ENCODE measurements at regions not wholly inside any gene's neighbourhood (a gene's known extent, or its start where the extent isn't known, plus 50 kb on each side); places are given as distances from the start of the nearest gene placed in this dataset.

DNA sequence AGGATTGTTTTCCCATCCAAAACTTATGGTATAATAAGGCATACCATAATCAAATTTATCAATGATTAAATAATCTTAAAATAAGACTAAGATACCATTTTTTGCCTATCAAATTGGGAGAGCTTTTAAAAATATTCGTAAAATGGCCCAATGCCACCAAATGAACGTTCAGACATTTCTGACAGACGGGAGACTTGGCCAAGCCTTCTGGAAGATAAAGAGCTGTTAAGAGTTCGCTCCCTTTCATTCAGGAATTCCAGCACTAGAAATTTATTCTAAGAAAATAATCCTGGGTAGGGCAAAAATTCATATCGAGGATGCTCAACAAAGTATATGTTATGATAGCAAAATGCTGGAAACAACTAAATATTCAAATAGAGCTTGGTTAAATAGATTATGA, 85.6 kb upstream of the NEO1 start:
- H3K4me1 ChIP-seq, result no peaks in the 10 kb centered on the region
- H3K27ac ChIP-seq, result no peak overlapping the region
- no peak overlapping the region for H3K4me3 ChIP-seq
- H3K36me3 ChIP-seq, result no peaks in the 10 kb centered on the region
- no peak for DNase-seq (ENCODE audit: low spot score in 2 of 2)
- TF ChIP-seq, protein P1, sequence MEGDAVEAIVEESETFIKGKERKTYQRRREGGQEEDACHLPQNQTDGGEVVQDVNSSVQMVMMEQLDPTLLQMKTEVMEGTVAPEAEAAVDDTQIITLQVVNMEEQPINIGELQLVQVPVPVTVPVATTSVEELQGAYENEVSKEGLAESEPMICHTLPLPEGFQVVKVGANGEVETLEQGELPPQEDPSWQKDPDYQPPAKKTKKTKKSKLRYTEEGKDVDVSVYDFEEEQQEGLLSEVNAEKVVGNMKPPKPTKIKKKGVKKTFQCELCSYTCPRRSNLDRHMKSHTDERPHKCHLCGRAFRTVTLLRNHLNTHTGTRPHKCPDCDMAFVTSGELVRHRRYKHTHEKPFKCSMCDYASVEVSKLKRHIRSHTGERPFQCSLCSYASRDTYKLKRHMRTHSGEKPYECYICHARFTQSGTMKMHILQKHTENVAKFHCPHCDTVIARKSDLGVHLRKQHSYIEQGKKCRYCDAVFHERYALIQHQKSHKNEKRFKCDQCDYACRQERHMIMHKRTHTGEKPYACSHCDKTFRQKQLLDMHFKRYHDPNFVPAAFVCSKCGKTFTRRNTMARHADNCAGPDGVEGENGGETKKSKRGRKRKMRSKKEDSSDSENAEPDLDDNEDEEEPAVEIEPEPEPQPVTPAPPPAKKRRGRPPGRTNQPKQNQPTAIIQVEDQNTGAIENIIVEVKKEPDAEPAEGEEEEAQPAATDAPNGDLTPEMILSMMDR (IDR thresholded peaks at IDR 0.05), result no peak
- TF ChIP-seq POLR2AphosphoS5 (IDR thresholded peaks at IDR 0.05) (no peak), EP300 (IDR thresholded peaks at IDR 0.05) (no peak), POLR2A (IDR thresholded peaks at IDR 0.05) (no peak)
- 59% methylated on average over 5 of the region's 5 CpGs for WGBS
- no peaks in the 10 kb centered on the region for H3K9me3 ChIP-seq
- no peaks in the 10 kb centered on the region for H3K27me3 ChIP-seq

DNA sequence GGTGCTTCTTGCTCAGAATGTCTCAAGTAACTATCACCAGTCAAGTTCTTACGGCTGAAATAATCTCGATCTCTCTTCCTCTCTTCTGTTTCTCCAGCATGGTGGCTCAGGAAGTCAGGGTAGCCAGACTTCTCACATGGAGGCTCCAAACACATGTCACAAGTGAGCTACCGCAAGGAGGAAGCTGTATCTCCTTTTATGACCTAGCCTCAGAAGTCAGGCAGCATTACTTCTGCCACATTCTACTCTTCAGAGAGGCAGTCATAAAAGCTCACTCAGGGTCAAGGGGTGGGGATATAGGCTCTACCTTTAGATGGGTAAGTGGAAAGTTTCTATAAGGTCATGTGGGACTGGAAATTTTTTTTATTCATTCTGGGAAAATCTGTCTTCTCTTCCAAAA, 86.6 kb upstream of the NEO1 start:
- Histone ChIP-seq H3K9me3 (no peaks in the 10 kb centered on the region), H3K27ac (no peak overlapping the region), H3K4me1 (no peaks in the 10 kb centered on the region), H3K4me3 (no peak overlapping the region), H3K36me3 (no peaks in the 10 kb centered on the region), H3K27me3 (no peaks in the 10 kb centered on the region)
- DNase-seq (ENCODE audit: low spot score in 2 of 2), result no peak
- TF ChIP-seq EP300 (IDR thresholded peaks at IDR 0.05) (no peak), POLR2A (IDR thresholded peaks at IDR 0.05) (no peak), POLR2AphosphoS5 (IDR thresholded peaks at IDR 0.05) (no peak)
- TF ChIP-seq, protein P1 (IDR thresholded peaks at IDR 0.05), result no peak
- 88% methylated on average over 3 of the region's 3 CpGs for WGBS

DNA sequence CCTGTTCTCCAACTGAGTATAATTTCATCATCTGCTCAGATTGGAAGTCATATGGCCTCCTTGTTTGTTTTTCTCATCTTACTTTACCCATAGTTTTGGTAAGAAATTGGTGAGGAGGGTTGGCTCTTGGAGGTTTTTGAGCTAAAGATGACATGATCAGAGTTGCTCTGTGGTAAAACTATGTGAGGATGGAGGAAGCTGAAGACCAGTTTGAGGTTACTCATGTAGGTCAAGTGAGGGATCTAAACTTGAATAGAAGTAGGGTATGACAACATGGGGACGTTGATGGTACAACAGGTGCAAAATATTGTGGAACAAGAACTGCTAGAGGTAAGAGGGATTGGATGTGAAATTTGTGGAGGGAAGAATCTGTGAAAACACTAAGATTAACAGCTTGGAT, 87.7 kb upstream of the NEO1 start:
- 85% methylated on average over 1 of the region's 1 CpG for WGBS
- Histone ChIP-seq H3K27me3 (no peaks in the 10 kb centered on the region), H3K4me1 (no peaks in the 10 kb centered on the region), H3K4me3 (no peak overlapping the region), H3K9me3 (no peaks in the 10 kb centered on the region), H3K36me3 (no peaks in the 10 kb centered on the region), H3K27ac (no peak overlapping the region)
- TF ChIP-seq, protein P1 (IDR thresholded peaks at IDR 0.05), result no peak
- TF ChIP-seq EP300 (IDR thresholded peaks at IDR 0.05) (no peak), POLR2AphosphoS5 (IDR thresholded peaks at IDR 0.05) (no peak), POLR2A (IDR thresholded peaks at IDR 0.05) (no peak)
- no peak for DNase-seq (ENCODE audit: low spot score in 2 of 2)

DNA sequence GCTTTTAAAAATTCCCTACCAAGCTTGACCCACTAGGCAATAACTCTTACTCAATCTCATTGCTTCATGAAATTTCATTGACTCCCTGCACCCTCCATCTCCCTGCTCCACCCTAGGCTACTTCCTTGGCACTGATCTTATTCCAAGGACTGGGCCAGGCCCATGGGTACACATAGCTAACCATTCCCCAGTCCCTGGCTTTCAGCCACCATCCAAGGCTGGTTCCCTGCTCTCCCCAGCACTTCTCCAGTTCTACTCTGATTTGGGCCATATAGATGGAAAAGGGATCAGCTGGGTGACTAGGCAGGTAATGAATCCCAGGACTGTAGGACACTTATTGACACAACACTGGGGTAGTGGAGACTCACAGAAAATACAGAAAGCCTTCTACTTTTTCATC, 88.1 kb upstream of the NEO1 start:
- Histone ChIP-seq H3K9me3 (no peaks in the 10 kb centered on the region), H3K27ac (no peak overlapping the region), H3K4me1 (no peaks in the 10 kb centered on the region), H3K4me3 (no peak overlapping the region), H3K27me3 (no peaks in the 10 kb centered on the region), H3K36me3 (no peaks in the 10 kb centered on the region)
- TF ChIP-seq POLR2A (IDR thresholded peaks at IDR 0.05), result no peak
- no peak for TF ChIP-seq POLR2AphosphoS5 (IDR thresholded peaks at IDR 0.05)
- no peak for DNase-seq (ENCODE audit: low spot score in 2 of 2)

DNA sequence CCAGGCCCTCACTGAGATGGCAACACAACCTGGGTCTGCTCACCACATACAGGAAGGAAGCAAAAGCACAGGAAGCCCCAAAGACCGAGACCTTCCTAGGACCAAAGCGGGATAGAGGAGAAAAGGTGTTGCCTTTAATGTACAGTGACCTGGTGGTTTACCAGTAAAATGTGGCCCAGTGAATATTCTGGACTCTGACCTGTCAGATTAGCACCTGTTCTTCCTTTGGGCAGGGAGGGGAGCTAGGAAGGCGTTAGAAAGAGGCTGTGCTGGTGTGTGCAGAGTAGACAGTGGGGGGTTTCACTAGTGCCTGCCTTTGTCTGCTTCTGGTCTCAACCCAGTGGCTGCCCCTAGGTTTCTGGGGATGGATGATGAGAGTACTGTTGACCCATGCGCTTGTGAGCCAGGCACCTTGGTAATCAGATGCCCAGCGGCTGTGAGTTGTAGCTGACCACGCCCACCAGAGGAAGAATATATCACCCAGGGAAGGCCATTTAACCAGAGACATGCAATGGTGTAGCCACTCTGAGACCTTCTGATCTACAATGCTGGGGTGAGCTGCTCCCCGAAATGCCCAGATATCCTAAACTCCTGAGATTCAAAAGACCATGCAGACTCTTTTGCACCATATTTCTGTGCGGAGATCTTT, 90.1 kb upstream of the NEO1 start:
- H3K36me3 ChIP-seq, result no peaks in the 10 kb centered on the region
- no peaks in the 10 kb centered on the region for H3K4me1 ChIP-seq
- no peak for TF ChIP-seq EP300 (IDR thresholded peaks at IDR 0.05)
- no peaks in the 10 kb centered on the region for H3K9me3 ChIP-seq
- H3K27me3 ChIP-seq, result no peaks in the 10 kb centered on the region
- no peak for DNase-seq (ENCODE audit: low spot score in 2 of 2)
- 81% methylated on average over 5 of the region's 8 CpGs for WGBS
- H3K27ac ChIP-seq, result no peak overlapping the region
- H3K4me3 ChIP-seq, result no peak overlapping the region

DNA sequence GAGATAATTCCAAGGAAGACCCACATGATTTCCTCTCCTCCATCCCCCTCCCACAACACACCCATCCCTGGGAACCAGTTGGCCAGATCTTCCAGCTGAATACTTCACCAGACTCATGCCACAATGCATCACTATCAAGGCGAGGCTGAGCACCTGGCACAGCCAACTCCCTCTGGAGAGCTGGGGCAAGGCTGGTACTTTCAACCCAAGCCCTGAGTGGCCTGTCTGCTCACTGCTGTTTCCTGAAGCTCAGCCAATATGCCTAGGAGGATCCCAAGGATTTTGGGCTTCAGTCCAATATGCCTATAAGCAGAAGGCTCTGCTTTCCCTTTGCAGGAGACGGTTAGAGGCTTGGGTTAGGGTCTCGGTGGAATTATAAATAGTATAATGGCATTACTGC, 90.9 kb upstream of the NEO1 start:
- Histone ChIP-seq H3K27ac (no peak overlapping the region), H3K4me1 (no peaks in the 10 kb centered on the region), H3K36me3 (no peaks in the 10 kb centered on the region), H3K27me3 (no peaks in the 10 kb centered on the region), H3K9me3 (no peaks in the 10 kb centered on the region), H3K4me3 (no peak overlapping the region)
- TF ChIP-seq POLR2A (IDR thresholded peaks at IDR 0.05) (no peak), POLR2AphosphoS5 (IDR thresholded peaks at IDR 0.05) (no peak), EP300 (IDR thresholded peaks at IDR 0.05) (no peak)
- TF ChIP-seq, protein P1 (IDR thresholded peaks at IDR 0.05), result no peak
- WGBS, result 72% methylated on average over 3 of the region's 3 CpGs
- no peak for DNase-seq (ENCODE audit: low spot score in 2 of 2)

Data from suprapubic skin (tissue), 4 donors.